Epithelial cell of proximal tubule (primary cell): ENCODE measurements at regions not wholly inside any gene's neighbourhood (a gene's known extent, or its start where the extent isn't known, plus 50 kb on each side); places are given as distances from the start of the nearest gene placed in this dataset.

Experiments used
- DNase-seq: peaks from one replicate; pipeline ENCODE4 v3.0.0-alpha.2; 2011; ENCODE audit warnings: low read depth
- H3K4me3 ChIP-seq: 2 replicates; pipeline ENCODE4 v1.5.1; 2011; ENCODE audit warnings: low read depth, mild to moderate bottlenecking, low read length
- TF ChIP-seq, protein P1 (sequence below): conservative IDR thresholded peaks from 2 replicates; pipeline ENCODE4 v1.5.1; 2012; ENCODE audit warnings: low read depth, mild to moderate bottlenecking, low read length

DNA sequence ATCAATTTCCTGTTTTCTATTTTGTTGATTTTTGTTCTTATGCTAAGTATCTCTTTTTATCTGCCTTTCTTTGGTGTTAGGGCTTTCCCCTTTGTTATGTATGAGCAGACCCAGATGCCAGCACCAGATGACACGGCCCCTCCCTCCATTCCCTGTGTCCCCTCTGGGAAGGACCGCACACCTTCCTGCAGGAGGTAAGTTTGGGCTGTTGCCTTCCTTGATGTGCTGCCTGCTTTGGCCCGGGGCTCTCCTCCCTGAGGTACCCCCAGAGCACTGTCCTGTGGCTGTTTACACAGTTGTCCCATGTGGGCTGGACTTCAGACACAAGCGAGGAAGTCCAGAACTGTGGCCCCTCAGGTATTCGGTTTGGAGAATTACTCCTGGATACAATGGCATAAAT lies 343.8 kb upstream of the IRX1 start:
- TF ChIP-seq, protein P1, sequence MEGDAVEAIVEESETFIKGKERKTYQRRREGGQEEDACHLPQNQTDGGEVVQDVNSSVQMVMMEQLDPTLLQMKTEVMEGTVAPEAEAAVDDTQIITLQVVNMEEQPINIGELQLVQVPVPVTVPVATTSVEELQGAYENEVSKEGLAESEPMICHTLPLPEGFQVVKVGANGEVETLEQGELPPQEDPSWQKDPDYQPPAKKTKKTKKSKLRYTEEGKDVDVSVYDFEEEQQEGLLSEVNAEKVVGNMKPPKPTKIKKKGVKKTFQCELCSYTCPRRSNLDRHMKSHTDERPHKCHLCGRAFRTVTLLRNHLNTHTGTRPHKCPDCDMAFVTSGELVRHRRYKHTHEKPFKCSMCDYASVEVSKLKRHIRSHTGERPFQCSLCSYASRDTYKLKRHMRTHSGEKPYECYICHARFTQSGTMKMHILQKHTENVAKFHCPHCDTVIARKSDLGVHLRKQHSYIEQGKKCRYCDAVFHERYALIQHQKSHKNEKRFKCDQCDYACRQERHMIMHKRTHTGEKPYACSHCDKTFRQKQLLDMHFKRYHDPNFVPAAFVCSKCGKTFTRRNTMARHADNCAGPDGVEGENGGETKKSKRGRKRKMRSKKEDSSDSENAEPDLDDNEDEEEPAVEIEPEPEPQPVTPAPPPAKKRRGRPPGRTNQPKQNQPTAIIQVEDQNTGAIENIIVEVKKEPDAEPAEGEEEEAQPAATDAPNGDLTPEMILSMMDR, result no peak
- no peak for DNase-seq
- H3K4me3 ChIP-seq, result no peak overlapping the region

DNA sequence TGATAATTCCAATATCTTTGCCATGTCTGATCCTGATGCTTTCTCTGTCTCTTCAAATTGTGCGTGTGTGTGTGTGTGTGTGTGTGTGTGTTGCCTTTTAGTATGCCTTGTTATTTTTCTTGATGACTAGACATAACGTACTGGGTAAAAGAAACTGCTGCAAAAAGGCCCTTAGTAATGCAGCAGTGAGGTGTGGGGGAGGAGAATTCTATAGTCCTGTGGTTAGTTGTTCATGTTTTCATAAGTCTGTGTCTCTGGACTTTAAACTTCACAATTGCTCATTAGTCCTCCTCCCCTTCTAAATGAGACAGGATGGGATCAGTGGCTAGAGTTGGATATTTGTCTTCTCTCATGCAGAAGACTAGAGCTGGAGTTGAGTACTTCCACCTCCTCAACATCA lies 346.2 kb upstream of the IRX1 start:
- no peak for DNase-seq
- TF ChIP-seq, protein P1, result no peak

DNA sequence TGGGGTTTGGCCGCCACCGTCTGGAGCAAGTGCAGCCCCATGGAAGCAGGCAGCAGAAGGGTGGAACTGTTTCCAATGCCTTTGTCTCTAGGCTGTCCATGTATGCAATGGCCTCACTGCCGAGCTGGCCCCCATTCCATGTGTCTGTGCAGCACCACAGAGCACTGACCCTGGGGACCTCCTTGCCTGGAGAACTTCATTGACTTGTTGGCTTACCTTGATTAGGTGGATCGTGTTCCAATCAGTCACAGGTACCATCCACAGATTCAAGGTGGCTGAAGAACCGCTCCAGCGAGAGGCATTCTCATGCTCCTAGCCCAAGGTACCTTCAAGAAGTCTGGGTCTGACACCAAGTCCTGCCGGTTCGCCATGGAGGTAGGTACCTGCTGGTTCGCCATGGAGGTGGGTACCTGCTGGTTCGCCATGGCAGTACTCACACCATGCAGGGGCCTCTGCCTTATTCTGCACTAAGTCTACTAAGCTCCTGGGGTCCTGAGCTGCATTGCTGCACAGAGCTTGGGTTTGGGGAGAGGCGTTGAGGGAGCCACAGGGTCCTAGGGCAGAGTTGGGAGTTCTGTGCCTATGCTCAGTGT lies 358.3 kb upstream of the IRX1 start:
- no peak for DNase-seq
- TF ChIP-seq, protein P1, result no peak
- H3K4me3 ChIP-seq, result no peak overlapping the region

More for the DNA sequence above, 346.2 kb upstream of the IRX1 start:
- H3K4me3 ChIP-seq, result no peak overlapping the region

DNA sequence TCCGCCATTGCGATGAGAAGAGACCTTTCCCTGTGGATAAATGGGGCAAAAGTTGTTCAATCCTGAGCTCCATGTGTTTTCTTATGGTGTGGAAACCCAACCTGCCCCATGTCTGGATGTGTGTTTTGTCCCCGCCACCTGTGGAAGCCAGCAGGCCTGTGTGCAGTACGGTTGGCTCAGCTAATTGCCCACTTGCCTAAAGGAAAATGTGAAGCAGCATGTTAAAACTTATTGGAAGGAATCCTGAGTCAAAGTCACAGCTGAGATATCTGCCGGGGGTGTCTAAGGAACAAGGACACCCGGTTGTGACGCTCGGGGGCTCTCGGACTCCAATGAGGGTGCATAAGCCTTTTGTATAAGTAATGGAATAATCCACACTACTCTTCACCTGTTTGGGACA lies 361.1 kb upstream of the IRX1 start:
- DNase-seq, result no peak
- TF ChIP-seq, protein P1, result no peak
- no peak overlapping the region for H3K4me3 ChIP-seq

DNA sequence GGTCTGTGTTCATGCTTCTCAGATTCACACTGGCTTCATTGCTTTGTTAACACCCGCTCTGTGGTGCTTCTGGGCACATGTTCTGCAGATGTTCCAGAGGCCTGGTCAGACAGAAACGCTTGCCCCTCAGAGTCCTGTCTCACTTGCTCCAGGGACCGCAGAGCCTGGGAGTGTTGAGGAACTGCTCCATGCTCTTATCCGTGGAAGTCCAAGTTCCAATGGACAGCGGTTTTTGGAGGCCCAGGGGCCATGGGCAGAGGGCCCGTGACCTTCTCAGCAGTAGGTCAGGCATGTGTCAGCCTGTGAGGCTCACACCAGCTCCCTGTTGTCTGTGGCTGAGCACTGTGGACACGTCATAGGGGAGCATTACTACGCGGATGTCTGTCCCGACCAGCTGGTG lies 364.7 kb upstream of the IRX1 start:
- H3K4me3 ChIP-seq, result no peak overlapping the region
- TF ChIP-seq, protein P1, result no peak

DNA sequence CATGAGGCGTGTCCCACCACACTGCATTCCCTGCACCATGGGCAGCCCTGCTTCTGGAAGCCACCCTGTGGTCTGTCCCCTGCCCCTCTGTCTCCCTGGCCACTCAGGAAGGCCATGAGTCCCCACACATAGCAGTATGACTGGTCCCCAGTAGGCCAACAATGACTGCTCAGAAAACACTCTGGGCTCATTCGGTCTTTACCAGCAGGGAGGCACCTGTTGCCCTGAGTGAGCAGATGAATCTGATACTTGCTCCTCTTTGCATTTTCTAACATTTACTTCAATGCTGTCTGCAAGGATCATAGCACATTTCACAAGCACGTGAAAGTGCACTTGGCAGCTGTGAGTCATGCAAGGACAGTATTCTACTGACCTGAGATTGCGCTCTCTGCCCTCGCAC lies 365.4 kb upstream of the IRX1 start:
- TF ChIP-seq, protein P1, result no peak
- no peak overlapping the region for H3K4me3 ChIP-seq
- no peak for DNase-seq

More for the DNA sequence above, 364.7 kb upstream of the IRX1 start:
- DNase-seq, result no peak

DNA sequence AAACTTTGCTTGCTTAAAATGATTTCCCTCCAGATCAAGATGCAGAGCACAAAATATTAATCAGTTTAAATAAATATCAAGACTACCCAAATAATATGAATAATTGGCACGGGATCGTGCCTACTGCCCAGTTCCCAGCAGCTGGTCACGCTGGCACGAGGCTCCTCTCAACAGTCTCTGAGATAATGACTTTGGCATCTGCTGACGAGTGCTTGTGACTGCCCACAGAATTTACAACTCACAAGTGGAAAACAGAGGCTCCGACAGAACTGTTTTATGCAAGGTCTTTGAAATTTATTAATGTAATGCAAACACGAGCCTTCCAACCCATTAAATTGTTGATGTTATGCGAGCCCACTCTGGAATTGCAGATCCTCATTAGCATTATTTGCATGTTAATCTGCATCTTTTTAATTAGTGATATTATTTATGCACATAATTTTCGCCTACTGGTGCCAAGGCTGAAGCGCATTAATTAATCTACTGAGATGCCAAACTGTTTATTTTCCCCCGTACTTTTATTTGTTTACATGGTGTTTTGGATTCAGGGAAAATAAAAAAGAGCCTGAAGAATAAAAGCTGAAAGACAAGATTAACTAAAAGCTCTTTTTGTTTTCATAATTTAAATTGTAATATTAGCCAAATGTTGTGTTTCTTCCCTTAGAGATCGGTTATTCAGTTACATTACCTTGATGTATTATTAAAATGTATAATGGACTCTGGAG lies 369.3 kb upstream of the IRX1 start:
- TF ChIP-seq, protein P1, result no peak
- DNase-seq, result no peak
- H3K4me3 ChIP-seq, result no peak overlapping the region
